K562 (cell line): ENCODE measurements at regions not wholly inside any gene's neighbourhood (a gene's known extent, or its start where the extent isn't known, plus 50 kb on each side); places are given as distances from the start of the nearest gene placed in this dataset.
A peak's percentile ranks its signal among the peaks of the same experiment; 100 is the strongest.

Experiments
- ATAC-seq: fragments of 200-7000 bp; cut with Tn5 transposase; 3 replicates; pipeline ENCODE4 v1.9.1; 2020; ENCODE audit warnings: moderate library complexity
- BruUV-seq: library from RNA; stranded (reverse); fragments of 400-500 nt; replicated peaks from 2 replicates; lab custom pipeline; 2021; lab: Mats Ljungman, UMichigan
- CTCF ChIA-PET: fragments of 300-600 bp; formaldehyde crosslinking; extraction: SDS; loops from one replicate; lab custom pipeline; 2021; ENCODE audit warnings: low intra/inter-chr PET ratio; lab: Yijun Ruan, JAX
- POLR2A ChIA-PET: fragments of 300-600, 350-650 bp; sonication (Branson Sonifier 250); formaldehyde crosslinking; extraction: SDS; loops from one replicate; lab custom pipeline; 2021; ENCODE audit warnings: antibody characterized with exemption, inconsistent platforms; lab: Yijun Ruan, JAX
- DNase-seq, 4 experiments: peaks; one replicate each; pipeline versions ENCODE4 v3.0.0 to v3.0.0-alpha.2; 2011 to 2018; ENCODE audit warnings: low spot score in 3 of 4, mixed read lengths in 3 of 4; ENCODE audit errors: extremely low read depth in 1 of 4
- FAIRE-seq: peaks from 2 replicates; lab custom pipeline; 2011; peaks lifted over from hg19 to GRCh38; lab: Jason Lieb, UNC
- H2AFZ ChIP-seq: 2 replicates; pipeline ENCODE4 v1.6.0; 2011; ENCODE audit warnings: low read depth, low read length, control low read depth, inconsistent platforms
- H3K27ac ChIP-seq: fragments of 200-600 bp; 3 replicates; pipeline ENCODE4 v1.8.0; 2011; ENCODE audit warnings: low read depth, mild to moderate bottlenecking, control low read depth, inconsistent platforms, low read length, moderate library complexity, mixed read lengths; ENCODE audit errors: extremely low read depth
- H3K27me3 ChIP-seq, 2 experiments: fragments of 300-600 bp in 1 of 2; 2 replicates in 1 of 2; 3 replicates in 1 of 2; pipeline versions ENCODE4 v1.6.0 to v1.8.0; 2011; ENCODE audit warnings: inconsistent platforms in 2 of 2, low read length in 2 of 2, mild to moderate bottlenecking in 1 of 2, mixed read lengths in 1 of 2, moderate library complexity in 1 of 2; ENCODE audit not compliant: control insufficient read depth in 2 of 2, insufficient read depth in 2 of 2
- H3K36me3 ChIP-seq: fragments of 300-600 bp; 3 replicates; pipeline ENCODE4 v1.8.0; 2011; ENCODE audit warnings: mild to moderate bottlenecking, low read length, inconsistent platforms; ENCODE audit not compliant: control insufficient read depth, insufficient read depth
- H3K4me1 ChIP-seq, 2 experiments: fragments of 200-600 bp in 1 of 2; replicated peaks in 1 of 2; 2 replicates in 1 of 2; 3 replicates in 1 of 2; pipeline versions ENCODE4 v1.5.1 to v1.8.0; 2011; ENCODE audit warnings: inconsistent platforms in 2 of 2, low read length in 2 of 2, mild to moderate bottlenecking in 1 of 2, mixed read lengths in 1 of 2, moderate library complexity in 1 of 2; ENCODE audit not compliant: control insufficient read depth in 2 of 2, insufficient read depth in 2 of 2
- H3K4me2 ChIP-seq: 2 replicates; pipeline ENCODE4 v1.6.1; 2011; ENCODE audit warnings: low read length, control low read depth, inconsistent platforms, mixed read lengths; ENCODE audit not compliant: insufficient read depth
- H3K4me3 ChIP-seq: fragments of 200-600 bp; sonication (generic), shearing (Covaris generic); 2 replicates; pipeline ENCODE4 v1.5.1; 2016; ENCODE audit warnings: control low read depth, inconsistent platforms
- H3K79me2 ChIP-seq: fragments of 200-600 bp; 3 replicates; pipeline ENCODE4 v1.8.0; 2011; ENCODE audit warnings: low read length, inconsistent platforms; ENCODE audit not compliant: control insufficient read depth, insufficient read depth
- H3K9ac ChIP-seq, 2 experiments: 2 replicates each; pipeline versions ENCODE4 v1.6.0 to v1.6.1; 2011; ENCODE audit warnings: low read depth in 2 of 2, low read length in 2 of 2, control low read depth in 1 of 2, inconsistent platforms in 1 of 2, mild to moderate bottlenecking in 1 of 2, mixed read lengths in 1 of 2; ENCODE audit not compliant: insufficient read depth in 1 of 2
- H3K9me1 ChIP-seq: one replicate; pipeline ENCODE4 v1.6.0; 2011; ENCODE audit warnings: inconsistent platforms, mild to moderate bottlenecking, low read length, moderate library complexity; ENCODE audit not compliant: control insufficient read depth, insufficient read depth
- H3K9me3 ChIP-seq: replicated peaks from 2 replicates; pipeline ENCODE4 v1.5.1; 2011; ENCODE audit warnings: low read depth, low read length, inconsistent platforms; ENCODE audit not compliant: control insufficient read depth, insufficient read depth
- H4K20me1 ChIP-seq: replicated peaks from 2 replicates; pipeline ENCODE4 v1.6.1; 2011; ENCODE audit warnings: low read length, inconsistent platforms, mixed read lengths; ENCODE audit not compliant: control insufficient read depth, insufficient read depth
- ARID2 ChIP-seq: fragments of 450-650 bp; IDR thresholded peaks from 2 replicates; pipeline ENCODE4 v1.6.1; 2017; ENCODE audit warnings: antibody characterized with exemption, mild to moderate bottlenecking
- CHD2 ChIP-seq: IDR thresholded peaks from 2 replicates; pipeline ENCODE4 v1.6.1; 2011; ENCODE audit warnings: low read depth, low read length
- CHD4 ChIP-seq: fragments of 200-600 bp; sonication (generic); IDR thresholded peaks from 3 replicates; pipeline ENCODE4 v1.6.1; 2012; ENCODE audit warnings: low read depth, mild to moderate bottlenecking, mixed read lengths, low read length, inconsistent platforms; ENCODE audit not compliant: insufficient read depth, insufficient replicate concordance, poor library complexity, severe bottlenecking
- SP2 ChIP-seq: IDR thresholded peaks from 2 replicates; pipeline ENCODE4 v1.6.1; 2011; ENCODE audit warnings: mild to moderate bottlenecking, low read depth, low read length, moderate library complexity; ENCODE audit not compliant: poor library complexity, severe bottlenecking; ENCODE audit errors: extremely low read depth
- ZEB2 ChIP-seq: fragments of 450-650 bp; IDR thresholded peaks from 2 replicates; pipeline ENCODE4 v1.6.1; 2016
- WGBS: fragments of 100-300 bp; shearing (Covaris generic); methylation state at CpG from one replicate; pipeline ENCODE4 v1.1.6; 2016; ENCODE audit warnings: low coverage, mixed read lengths; ENCODE audit not compliant: insufficient coverage; ENCODE audit errors: missing lambda C conversion rate; 5-methylcytosine and 5-hydroxymethylcytosine counted together
- in situ Hi-C: fragments of 300-500 bp; cut with MboI; formaldehyde crosslinking; loops from 4 replicates; pipeline ENCODE4 v1.15.0; 2018; ENCODE audit warnings: inconsistent platforms, mixed read lengths
- intact Hi-C: fragments of 100-400 bp; cut with micrococcal nuclease; formaldehyde crosslinking; loops from 2 replicates; pipeline ENCODE4 v1.14.2; 2022
- TF ChIP-seq, protein P1 (sequence below): sonication (generic); formaldehyde crosslinking; IDR thresholded peaks from 2 replicates; pipeline ENCODE4 v1.8.0; 2022; ENCODE audit warnings: mild to moderate bottlenecking, low read depth, missing genetic modification reagents

DNA sequence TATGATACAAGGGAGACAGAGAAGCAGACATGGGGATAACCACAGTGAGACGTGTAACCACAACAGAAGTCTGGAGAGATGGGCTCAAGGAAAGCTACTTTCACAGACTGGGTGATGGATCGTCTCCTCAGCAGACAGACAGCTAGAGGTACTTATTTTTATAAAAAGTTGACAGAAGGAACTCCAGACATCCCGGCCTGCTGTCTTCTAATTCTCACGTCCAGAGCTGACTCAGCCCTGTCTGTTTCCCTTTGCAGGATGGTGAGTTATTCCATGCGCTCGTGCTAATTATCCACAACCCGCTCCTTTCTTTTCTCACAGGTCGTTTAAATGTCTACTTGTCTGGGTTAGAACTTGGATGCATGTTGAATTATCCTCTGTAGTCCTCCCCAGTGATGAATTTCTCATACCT lies 304.5 kb downstream of the CWC27 start:
- Histone ChIP-seq H3K9me3 (peaks cover 4% of the 10 kb centered on the region; the same call in 1 of the 2 replicates), H3K27ac (no peak overlapping the region), H3K4me2 (no peak overlapping the region), H3K27me3 (no peaks in the 10 kb centered on the region; a peak in 1 of 5 replicates), H4K20me1 (no peaks in the 10 kb centered on the region)
- CTCF ChIA-PET = interaction anchor here (0.6 kb wide), 1 partner anchor 486 kb away, joined by 3 read pairs; no protein-coding TSS in a partner anchor
- TF ChIP-seq, protein P1, sequence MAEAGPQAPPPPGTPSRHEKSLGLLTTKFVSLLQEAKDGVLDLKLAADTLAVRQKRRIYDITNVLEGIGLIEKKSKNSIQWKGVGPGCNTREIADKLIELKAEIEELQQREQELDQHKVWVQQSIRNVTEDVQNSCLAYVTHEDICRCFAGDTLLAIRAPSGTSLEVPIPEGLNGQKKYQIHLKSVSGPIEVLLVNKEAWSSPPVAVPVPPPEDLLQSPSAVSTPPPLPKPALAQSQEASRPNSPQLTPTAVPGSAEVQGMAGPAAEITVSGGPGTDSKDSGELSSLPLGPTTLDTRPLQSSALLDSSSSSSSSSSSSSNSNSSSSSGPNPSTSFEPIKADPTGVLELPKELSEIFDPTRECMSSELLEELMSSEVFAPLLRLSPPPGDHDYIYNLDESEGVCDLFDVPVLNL (CRISPR knock-in tag) = no peak
- TF ChIP-seq SP2 (no peak), ARID2 (no peak), ZEB2 (no peak), CHD4 (no peak), CHD2 (no peak)
- TF ChIP-seq, all 486 proteins: peak for 0
- BruUV-seq = no TSS peak
- Histone ChIP-seq H3K9me1 (no peaks in the 10 kb centered on the region), H3K4me3 (no peak overlapping the region), H3K79me2 (no peaks in the 10 kb centered on the region), H3K4me1 (peaks cover 5 to 26% of the 10 kb centered on the region in 2 experiments), H2AFZ (peak overlapping the region; percentile 21; the same call in 1 of the 2 replicates), H3K36me3 (no peaks in the 10 kb centered on the region), H3K9ac (no peak overlapping the region)
- DNase-seq (no peak), FAIRE-seq (no peak), ATAC-seq (no peak)
- WGBS = 26% methylated on average over 8 of the region's 8 CpGs
- intact Hi-C loops (no loop called here), in situ Hi-C loops (no loop called here)
- POLR2A ChIA-PET = interaction anchor here (0.9 to 1.0 kb wide), 2 partner anchors 9 to 24 kb away, joined by 3 to 4 read pairs; no protein-coding TSS in a partner anchor
